ENCODE measurements at regions not wholly inside any gene's neighbourhood (a gene's known extent, or its start where the extent isn't known, plus 50 kb on each side); places are given as distances from the start of the nearest gene placed in this dataset.

DNA sequence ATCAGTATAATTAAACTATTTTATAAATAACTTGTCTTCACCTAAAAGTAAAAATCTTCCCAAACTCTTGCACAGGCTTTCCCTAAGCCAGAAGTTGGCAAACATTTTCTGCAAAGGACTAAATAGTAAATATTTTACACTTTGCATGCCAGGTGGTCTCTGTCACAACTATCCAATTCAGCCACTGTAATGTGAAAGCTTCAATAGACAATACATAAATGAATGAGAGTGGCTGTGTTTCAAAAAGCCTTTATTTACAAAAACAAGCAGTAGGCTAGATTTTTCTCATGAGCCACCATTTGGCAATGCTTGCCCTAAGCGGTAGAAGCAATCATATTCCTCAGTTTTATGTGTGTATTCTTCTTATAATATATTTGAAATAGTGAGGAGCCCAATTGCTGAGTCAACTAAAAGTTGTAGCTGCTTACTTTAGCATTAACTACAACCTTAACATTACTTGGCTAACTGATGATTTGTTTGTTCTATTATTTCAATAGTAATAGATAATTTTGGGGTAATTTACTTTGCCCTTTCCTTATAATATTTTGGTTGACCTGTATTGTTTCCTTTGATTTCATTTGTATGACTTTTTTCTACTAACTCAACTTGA lies 236.0 kb upstream of the SYT1 start:
- Mint-ChIP-seq H3K27ac (ENCODE audit: unreplicated experiment) (no peak overlapping the region), H3K4me1 (peaks cover 24% of the 10 kb centered on the region), H3K9me3 (peaks cover 5% of the 10 kb centered on the region), H3K4me3 (no peak overlapping the region), H3K27me3 (ENCODE audit: low read depth) (no peaks in the 10 kb centered on the region), H3K36me3 (ENCODE audit: low read depth) (peaks cover 4% of the 10 kb centered on the region)
- TF ChIP-seq, protein P1, sequence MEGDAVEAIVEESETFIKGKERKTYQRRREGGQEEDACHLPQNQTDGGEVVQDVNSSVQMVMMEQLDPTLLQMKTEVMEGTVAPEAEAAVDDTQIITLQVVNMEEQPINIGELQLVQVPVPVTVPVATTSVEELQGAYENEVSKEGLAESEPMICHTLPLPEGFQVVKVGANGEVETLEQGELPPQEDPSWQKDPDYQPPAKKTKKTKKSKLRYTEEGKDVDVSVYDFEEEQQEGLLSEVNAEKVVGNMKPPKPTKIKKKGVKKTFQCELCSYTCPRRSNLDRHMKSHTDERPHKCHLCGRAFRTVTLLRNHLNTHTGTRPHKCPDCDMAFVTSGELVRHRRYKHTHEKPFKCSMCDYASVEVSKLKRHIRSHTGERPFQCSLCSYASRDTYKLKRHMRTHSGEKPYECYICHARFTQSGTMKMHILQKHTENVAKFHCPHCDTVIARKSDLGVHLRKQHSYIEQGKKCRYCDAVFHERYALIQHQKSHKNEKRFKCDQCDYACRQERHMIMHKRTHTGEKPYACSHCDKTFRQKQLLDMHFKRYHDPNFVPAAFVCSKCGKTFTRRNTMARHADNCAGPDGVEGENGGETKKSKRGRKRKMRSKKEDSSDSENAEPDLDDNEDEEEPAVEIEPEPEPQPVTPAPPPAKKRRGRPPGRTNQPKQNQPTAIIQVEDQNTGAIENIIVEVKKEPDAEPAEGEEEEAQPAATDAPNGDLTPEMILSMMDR (conservative IDR thresholded peaks at IDR 0.05): no peak
- no peak for DNase-seq (ENCODE audit: low read depth, low spot score)

DNA sequence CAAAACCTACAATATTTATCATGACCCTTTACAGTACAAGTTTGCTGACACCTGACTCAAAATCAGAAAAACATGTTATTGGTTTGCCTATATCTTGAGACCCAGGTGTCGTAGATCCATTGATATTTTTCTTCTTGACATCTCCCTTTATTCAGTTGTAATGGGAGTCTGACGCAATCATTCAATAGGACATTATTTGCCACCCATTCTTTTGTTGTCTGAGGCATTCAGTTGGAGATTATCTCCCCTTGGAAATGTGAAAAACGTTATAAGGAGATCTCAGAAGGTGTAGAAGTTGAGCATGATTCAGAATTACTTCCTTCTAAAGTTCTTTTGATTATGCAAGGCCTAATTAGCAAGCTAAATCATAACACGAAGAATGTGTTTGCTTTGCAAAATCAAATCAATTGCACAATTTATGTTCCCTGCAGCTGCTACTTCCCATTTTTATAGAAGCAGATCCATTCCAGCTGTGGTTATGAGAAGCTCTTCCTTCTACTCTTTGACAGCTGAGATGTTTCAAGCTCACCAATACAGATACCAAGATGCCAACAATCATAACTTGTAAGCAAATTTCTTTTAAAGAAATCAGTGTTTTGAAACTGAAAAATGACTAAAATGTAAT lies 228.2 kb upstream of the SYT1 start:
- H3K9me3 Mint-ChIP-seq: peaks cover 3% of the 10 kb centered on the region
- no peak for DNase-seq (ENCODE audit: low read depth, low spot score)
- TF ChIP-seq, protein P1 (conservative IDR thresholded peaks at IDR 0.05): no peak

DNA sequence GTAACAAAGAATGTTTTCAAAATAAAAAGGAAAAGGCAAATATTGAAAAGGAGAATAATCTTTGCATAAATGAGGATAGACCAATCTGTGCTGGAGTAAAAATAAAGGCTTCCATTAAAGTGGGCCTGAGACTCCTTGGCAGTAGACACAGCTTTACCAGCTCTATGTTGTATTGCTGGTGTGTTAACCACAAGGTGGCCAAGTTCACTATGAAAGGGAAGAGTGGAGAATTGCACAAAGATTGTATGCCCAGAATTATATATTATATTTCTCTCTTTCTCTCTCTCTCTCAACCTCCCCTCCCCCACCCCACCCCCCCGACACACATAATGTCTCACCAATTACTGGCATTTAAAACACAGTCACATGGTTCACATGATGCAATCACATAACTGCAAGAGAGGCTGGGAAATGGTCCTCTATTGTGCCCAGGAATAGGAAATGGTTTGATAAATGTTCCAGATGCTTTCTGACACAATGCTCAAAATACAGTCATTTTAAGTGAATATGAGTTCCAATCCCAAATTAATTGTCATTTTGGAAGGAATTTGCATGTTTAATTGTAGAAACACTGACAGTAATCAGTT lies 222.6 kb upstream of the SYT1 start:
- Mint-ChIP-seq H3K27me3 (ENCODE audit: low read depth) (no peaks in the 10 kb centered on the region), H3K4me1 (no peaks in the 10 kb centered on the region), H3K9me3 (no peaks in the 10 kb centered on the region), H3K36me3 (ENCODE audit: low read depth) (no peaks in the 10 kb centered on the region), H3K4me3 (no peak overlapping the region), H3K27ac (ENCODE audit: unreplicated experiment) (no peak overlapping the region)
- TF ChIP-seq, protein P1 (conservative IDR thresholded peaks at IDR 0.05): peak; percentile 29
- no peak for DNase-seq (ENCODE audit: low read depth, low spot score)

More for the DNA sequence above, 228.2 kb upstream of the SYT1 start:
- Mint-ChIP-seq H3K36me3 (ENCODE audit: low read depth) (peaks cover 2% of the 10 kb centered on the region), H3K4me3 (no peak overlapping the region), H3K4me1 (peaks cover 11% of the 10 kb centered on the region), H3K27ac (ENCODE audit: unreplicated experiment) (peak overlapping the region; percentile 44), H3K27me3 (ENCODE audit: low read depth) (no peaks in the 10 kb centered on the region)

DNA sequence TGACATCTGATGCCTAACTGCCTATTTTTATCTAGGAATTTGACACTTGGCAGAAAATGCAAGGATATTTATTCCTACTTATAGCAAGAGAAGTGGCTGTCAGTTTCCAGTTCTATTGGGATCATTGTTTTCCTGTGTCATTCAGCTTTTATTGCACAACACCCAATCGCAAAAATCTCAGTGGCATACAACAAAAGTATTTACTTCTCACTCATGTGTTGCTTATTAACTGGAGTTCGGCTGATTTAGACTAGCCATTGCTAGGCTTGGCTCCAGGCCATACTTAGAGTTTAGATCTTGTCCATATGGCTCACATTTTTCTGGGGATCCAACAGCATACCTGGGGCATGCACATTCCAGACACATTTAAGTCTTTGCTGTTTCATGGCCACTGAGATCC lies 218.6 kb upstream of the SYT1 start:
- Mint-ChIP-seq H3K4me3 (no peak overlapping the region), H3K36me3 (ENCODE audit: low read depth) (no peaks in the 10 kb centered on the region), H3K27ac (ENCODE audit: unreplicated experiment) (no peak overlapping the region), H3K27me3 (ENCODE audit: low read depth) (no peaks in the 10 kb centered on the region), H3K4me1 (no peaks in the 10 kb centered on the region), H3K9me3 (peaks cover 4% of the 10 kb centered on the region)
- DNase-seq (ENCODE audit: low read depth, low spot score): no peak
- TF ChIP-seq, protein P1 (conservative IDR thresholded peaks at IDR 0.05): no peak

DNA sequence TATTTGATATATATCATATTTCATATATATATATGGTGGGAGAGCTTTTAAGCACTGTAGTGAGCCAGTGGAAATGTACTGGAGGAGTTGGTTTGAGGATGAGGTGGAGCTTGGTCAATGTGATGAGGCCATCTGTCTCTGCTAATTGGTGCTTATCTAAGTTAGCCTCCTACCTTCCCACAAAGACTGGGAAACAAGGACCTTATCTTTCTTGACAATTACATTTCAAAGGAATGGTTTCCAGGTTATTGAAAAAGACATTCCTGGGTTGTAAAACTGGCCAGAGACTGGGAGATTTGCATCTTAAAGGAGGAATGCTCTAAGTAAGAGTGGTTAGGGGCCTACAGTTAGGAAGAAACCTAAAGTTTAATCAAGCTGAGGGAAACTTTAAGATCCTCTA lies 212.8 kb upstream of the SYT1 start:
- H3K4me3 Mint-ChIP-seq: no peak overlapping the region
- H3K27ac Mint-ChIP-seq (ENCODE audit: unreplicated experiment): no peak overlapping the region
- no peaks in the 10 kb centered on the region for H3K36me3 Mint-ChIP-seq (ENCODE audit: low read depth)
- peaks cover 8% of the 10 kb centered on the region for H3K9me3 Mint-ChIP-seq
- TF ChIP-seq, protein P1 (conservative IDR thresholded peaks at IDR 0.05): no peak
- no peaks in the 10 kb centered on the region for H3K27me3 Mint-ChIP-seq (ENCODE audit: low read depth)
- no peak for DNase-seq (ENCODE audit: low read depth, low spot score)
- H3K4me1 Mint-ChIP-seq: no peaks in the 10 kb centered on the region
